Heart left ventricle (tissue), 13 donors: ENCODE measurements at regions not wholly inside any gene's neighbourhood (a gene's known extent, or its start where the extent isn't known, plus 50 kb on each side); places are given as distances from the start of the nearest gene placed in this dataset.

Experiments used
- POLR2A ChIP-seq, 2 donors: fragments of 450-650 bp; IDR thresholded peaks; one replicate each; pipeline ENCODE4 v1.6.1; 2017; ENCODE audit warnings: antibody characterized with exemption in 2 of 2, mild to moderate bottlenecking in 2 of 2, moderate library complexity in 2 of 2
- TF ChIP-seq, protein P1 (sequence below), 12 donors: fragments of 200-600 bp; sonication (generic) in 4 of 12; IDR thresholded peaks; one replicate each; pipeline versions ENCODE4 v1.5.0 to v1.8.0; 2018 to 2022; ENCODE audit warnings: antibody characterized with exemption in 12 of 12, mild to moderate bottlenecking in 5 of 12
- donor health status: ischemic (EF 13 %, LVEDD 7.1; RV severe dilation, severe dysfunction).
- donor health status: DM: no; HTN: yes; CAD: no.
- donor health status: DM: no; HTN: no; CAD: no.
- donor health status: ischemic (EF 25% LVEDD 6.9; RV normal size, moderate dysfunction).
- donor health status: ischemic (EF 25% LVEDD 5.7; RV mildly dilated, moderate dysfunction).
- donor health status: ischemic (EF 35%, LVEDD 5.7; RV mildly dilated, moderate dysfunction).
- donor health status: nonischemic (EF 11% LVEDD 7.7; RV severe dilation, severe dysfunction).
- donor health status: DM: yes; HTN: yes; CAD: no.
- donor health status: PGD.
- donor health status: ischemic (EF 29% LVEDD 5.4; RV normal size, mild dysfunction).
- donor health status: nonischemic (EF 23%, LVEDD 6.1; RV moderate dilation, normal function).

GRCh38 chr3:72113564-72113963, 328.6 kb upstream of the PROK2 start:
- TF ChIP-seq, protein P1, sequence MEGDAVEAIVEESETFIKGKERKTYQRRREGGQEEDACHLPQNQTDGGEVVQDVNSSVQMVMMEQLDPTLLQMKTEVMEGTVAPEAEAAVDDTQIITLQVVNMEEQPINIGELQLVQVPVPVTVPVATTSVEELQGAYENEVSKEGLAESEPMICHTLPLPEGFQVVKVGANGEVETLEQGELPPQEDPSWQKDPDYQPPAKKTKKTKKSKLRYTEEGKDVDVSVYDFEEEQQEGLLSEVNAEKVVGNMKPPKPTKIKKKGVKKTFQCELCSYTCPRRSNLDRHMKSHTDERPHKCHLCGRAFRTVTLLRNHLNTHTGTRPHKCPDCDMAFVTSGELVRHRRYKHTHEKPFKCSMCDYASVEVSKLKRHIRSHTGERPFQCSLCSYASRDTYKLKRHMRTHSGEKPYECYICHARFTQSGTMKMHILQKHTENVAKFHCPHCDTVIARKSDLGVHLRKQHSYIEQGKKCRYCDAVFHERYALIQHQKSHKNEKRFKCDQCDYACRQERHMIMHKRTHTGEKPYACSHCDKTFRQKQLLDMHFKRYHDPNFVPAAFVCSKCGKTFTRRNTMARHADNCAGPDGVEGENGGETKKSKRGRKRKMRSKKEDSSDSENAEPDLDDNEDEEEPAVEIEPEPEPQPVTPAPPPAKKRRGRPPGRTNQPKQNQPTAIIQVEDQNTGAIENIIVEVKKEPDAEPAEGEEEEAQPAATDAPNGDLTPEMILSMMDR (IDR thresholded peaks at IDR 0.05): no peak
- no peak for TF ChIP-seq POLR2A (IDR thresholded peaks at IDR 0.05)
